ENCODE measurements at regions not wholly inside any gene's neighbourhood (a gene's known extent, or its start where the extent isn't known, plus 50 kb on each side); places are given as distances from the start of the nearest gene placed in this dataset.

- H3K27ac ChIP-seq: no peak overlapping the region
- ATAC-seq: no peak
- intact Hi-C loops (cut with DNase I; ENCODE audit: low total_unique reads): no loop called here
Measured at GRCh38 chr16:85238233-85238647, 126.0 kb upstream of the CIBAR2 start.

GRCh38 chr16:85239239-85239638 lies 127.0 kb upstream of the CIBAR2 start:
- Histone ChIP-seq H3K4me3 (no peak overlapping the region), H3K27me3 (no peaks in the 10 kb centered on the region), H3K36me3 (no peaks in the 10 kb centered on the region), H3K4me1 (peaks cover 13% of the 10 kb centered on the region in 2 donors), H3K9me3 (no peaks in the 10 kb centered on the region), H3K27ac (no peak overlapping the region)
- in situ Hi-C loops (cut with MboI; ENCODE audit: low sequenced_read_pairs in 4 of 4): loop anchor here in 2 of 4 donors (25.0 kb wide), 1 partner anchor 127 kb away; the partner anchor contains the start of gene CIBAR2 (in 2 of the 2)
- DNase-seq: no peak
- intact Hi-C loops (cut with DNase I; ENCODE audit: low total_unique reads): no loop called here
- TF ChIP-seq CTCF (IDR thresholded peaks at IDR 0.05 in 4 of 5, conservative IDR thresholded peaks at IDR 0.05 in 1 of 5): no peak
- ATAC-seq: no peak

More at GRCh38 chr16:85238233-85238647, 126.0 kb upstream of the CIBAR2 start:
- H3K9me3 ChIP-seq: no peaks in the 10 kb centered on the region
- H3K4me1 ChIP-seq: peaks cover 14 to 21% of the 10 kb centered on the region in 2 donors
- TF ChIP-seq POLR2A (IDR thresholded peaks at IDR 0.05) (no peak), CTCF (IDR thresholded peaks at IDR 0.05 in 4 of 5, conservative IDR thresholded peaks at IDR 0.05 in 1 of 5) (no peak)
- H3K27me3 ChIP-seq: no peaks in the 10 kb centered on the region
- no peaks in the 10 kb centered on the region for H3K36me3 ChIP-seq
- no peak overlapping the region for H3K4me3 ChIP-seq
- no peak for DNase-seq
- in situ Hi-C loops (cut with MboI; ENCODE audit: low sequenced_read_pairs in 4 of 4): loop anchor here in 2 of 4 donors (25.0 kb wide), 1 partner anchor 126 kb away; the partner anchor contains the start of gene CIBAR2 (in 2 of the 2)

- intact Hi-C loops (cut with DNase I; ENCODE audit: low total_unique reads): no loop called here
- no peaks in the 10 kb centered on the region for H3K9me3 ChIP-seq
Measured at GRCh38 chr16:85239871-85240270, 127.6 kb upstream of the CIBAR2 start.

GRCh38 chr16:85240982-85241924 lies 129.0 kb upstream of the CIBAR2 start:
- in situ Hi-C loops (cut with MboI; ENCODE audit: low sequenced_read_pairs in 4 of 4): loop anchor here in 2 of 4 donors (25.0 kb wide), 1 partner anchor 129 kb away; the partner anchor contains the start of gene CIBAR2 (in 2 of the 2)
- Histone ChIP-seq H3K4me1 (peaks cover 3 to 8% of the 10 kb centered on the region in 2 donors), H3K27me3 (no peaks in the 10 kb centered on the region), H3K9me3 (no peaks in the 10 kb centered on the region), H3K27ac (no peak overlapping the region), H3K4me3 (no peak overlapping the region), H3K36me3 (no peaks in the 10 kb centered on the region)
- no peak for DNase-seq
- intact Hi-C loops (cut with DNase I; ENCODE audit: low total_unique reads): no loop called here
- TF ChIP-seq CTCF (IDR thresholded peaks at IDR 0.05 in 4 of 5, conservative IDR thresholded peaks at IDR 0.05 in 1 of 5) (no peak), POLR2A (IDR thresholded peaks at IDR 0.05) (no peak)
- no peak for ATAC-seq

More at GRCh38 chr16:85239871-85240270, 127.6 kb upstream of the CIBAR2 start:
- ATAC-seq (no peak), DNase-seq (no peak)
- H3K27me3 ChIP-seq: no peaks in the 10 kb centered on the region
- no peak for TF ChIP-seq CTCF (IDR thresholded peaks at IDR 0.05 in 4 of 5, conservative IDR thresholded peaks at IDR 0.05 in 1 of 5)
- no peak for TF ChIP-seq POLR2A (IDR thresholded peaks at IDR 0.05)
- H3K27ac ChIP-seq: no peak overlapping the region
- no peaks in the 10 kb centered on the region for H3K36me3 ChIP-seq
- H3K4me3 ChIP-seq: no peak overlapping the region
- in situ Hi-C loops (cut with MboI; ENCODE audit: low sequenced_read_pairs in 4 of 4): loop anchor here in 2 of 4 donors (25.0 kb wide), 1 partner anchor 128 kb away; the partner anchor contains the start of gene CIBAR2 (in 2 of the 2)
- peaks cover 7 to 8% of the 10 kb centered on the region in 2 donors for H3K4me1 ChIP-seq
